OCI-LY1 (cell line): ENCODE measurements at regions not wholly inside any gene's neighbourhood (a gene's known extent, or its start where the extent isn't known, plus 50 kb on each side); places are given as distances from the start of the nearest gene placed in this dataset.

Experiments used
- CTCF ChIP-seq: fragments of 200-600 bp; sonication (generic), shearing (Covaris generic); IDR thresholded peaks from 2 replicates; pipeline ENCODE4 v1.5.1; 2017; ENCODE audit warnings: mild to moderate bottlenecking, antibody characterized with exemption, low read length, moderate library complexity, mixed read lengths
- EZH2 ChIP-seq: fragments of 200-600 bp; sonication (generic), shearing (Covaris generic); IDR thresholded peaks from 2 replicates; pipeline ENCODE4 v1.8.0; 2017; ENCODE audit warnings: borderline replicate concordance, mixed run types, mild to moderate bottlenecking, antibody characterized with exemption, low read length, moderate library complexity, mixed read lengths

- TF ChIP-seq CTCF (no peak), EZH2 (no peak)
These were observed 64.4 kb downstream of the IL12A start for GRCh38 chr3:160053048-160053391.
